Right lobe of liver (tissue), 4 donors: ENCODE measurements at regions not wholly inside any gene's neighbourhood (a gene's known extent, or its start where the extent isn't known, plus 50 kb on each side); places are given as distances from the start of the nearest gene placed in this dataset.
"Not testable (repeated sequence)": the region's sequence is repeated elsewhere in the genome, so short reads cannot be mapped to it uniquely, and the experiment has no call there.

ENCODE experiments used
- POLR2A ChIP-seq: fragments of 450-650 bp; IDR thresholded peaks from one replicate; pipeline ENCODE4 v1.6.1; 2017; ENCODE audit warnings: antibody characterized with exemption, mild to moderate bottlenecking
- TF ChIP-seq, protein P1 (sequence below), 4 donors: fragments of 200-600 bp in 3 of 4; fragments of 450-650 bp in 1 of 4; IDR thresholded peaks; one replicate each; pipeline versions ENCODE4 v1.5.1 to v1.8.0; 2016 to 2022; ENCODE audit warnings: antibody characterized with exemption in 4 of 4, mild to moderate bottlenecking in 2 of 4
- donor health status: DM: no; HTN: no; CAD: no.
- donor health status: DM: no; HTN: no; CAD: no.
- donor health status: DM: no; HTN: yes; CAD: no.

GRCh38 chr17:21781666-21782024 is 89.3 kb downstream of the KCNJ18 start:
- TF ChIP-seq, protein P1, sequence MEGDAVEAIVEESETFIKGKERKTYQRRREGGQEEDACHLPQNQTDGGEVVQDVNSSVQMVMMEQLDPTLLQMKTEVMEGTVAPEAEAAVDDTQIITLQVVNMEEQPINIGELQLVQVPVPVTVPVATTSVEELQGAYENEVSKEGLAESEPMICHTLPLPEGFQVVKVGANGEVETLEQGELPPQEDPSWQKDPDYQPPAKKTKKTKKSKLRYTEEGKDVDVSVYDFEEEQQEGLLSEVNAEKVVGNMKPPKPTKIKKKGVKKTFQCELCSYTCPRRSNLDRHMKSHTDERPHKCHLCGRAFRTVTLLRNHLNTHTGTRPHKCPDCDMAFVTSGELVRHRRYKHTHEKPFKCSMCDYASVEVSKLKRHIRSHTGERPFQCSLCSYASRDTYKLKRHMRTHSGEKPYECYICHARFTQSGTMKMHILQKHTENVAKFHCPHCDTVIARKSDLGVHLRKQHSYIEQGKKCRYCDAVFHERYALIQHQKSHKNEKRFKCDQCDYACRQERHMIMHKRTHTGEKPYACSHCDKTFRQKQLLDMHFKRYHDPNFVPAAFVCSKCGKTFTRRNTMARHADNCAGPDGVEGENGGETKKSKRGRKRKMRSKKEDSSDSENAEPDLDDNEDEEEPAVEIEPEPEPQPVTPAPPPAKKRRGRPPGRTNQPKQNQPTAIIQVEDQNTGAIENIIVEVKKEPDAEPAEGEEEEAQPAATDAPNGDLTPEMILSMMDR (IDR thresholded peaks at IDR 0.05), result not testable (repeated sequence)
- not testable (repeated sequence) for TF ChIP-seq POLR2A
